NCI-H2196 treated with DMSO at 0.1 percent for 48 hours (cell line): ENCODE measurements at regions not wholly inside any gene's neighbourhood (a gene's known extent, or its start where the extent isn't known, plus 50 kb on each side); places are given as distances from the start of the nearest gene placed in this dataset.

ENCODE experiments used
- DNase-seq: peaks from one replicate; lab custom pipeline; 2025; ENCODE audit not compliant: unreplicated experiment; lab: John Stamatoyannopoulos, UW

DNA sequence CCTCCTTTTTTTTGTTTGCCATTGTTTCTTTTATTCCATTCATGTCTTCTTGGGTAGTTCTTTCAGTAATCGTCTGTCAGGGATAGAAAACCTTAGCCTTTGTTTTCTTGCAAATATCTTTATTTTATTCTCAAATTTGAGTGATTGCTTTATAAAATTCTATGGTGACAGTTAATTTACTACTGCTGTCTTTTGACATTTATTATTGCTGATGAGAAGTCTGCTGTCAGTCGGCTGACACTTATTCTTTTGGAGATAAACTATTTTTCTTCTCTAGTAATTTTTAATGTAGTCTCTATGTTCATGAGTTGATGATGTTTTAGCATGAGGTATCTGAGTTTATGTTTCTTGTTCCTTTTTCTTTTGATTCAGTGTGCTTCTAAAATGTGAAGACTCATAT, 983.8 kb downstream of the TTLL7 start:
- no peak for DNase-seq

DNA sequence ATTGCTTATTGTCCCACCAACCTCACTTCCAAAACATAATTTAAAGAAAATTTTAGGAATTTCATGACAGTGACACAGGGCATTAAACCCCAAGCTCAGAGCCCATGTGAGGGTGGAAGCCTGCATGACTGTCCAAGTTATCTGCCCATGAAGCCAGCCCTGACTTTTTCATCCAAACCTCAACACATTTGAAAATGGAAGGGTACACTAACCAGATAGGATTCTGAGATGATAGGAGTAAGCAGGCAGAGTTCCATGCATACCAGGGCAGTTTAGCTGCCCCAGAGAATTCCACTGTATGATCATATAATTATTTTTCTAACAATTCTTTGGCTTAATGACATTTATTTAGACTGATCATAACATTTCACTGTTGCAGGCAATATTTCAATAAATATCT, 986.0 kb downstream of the TTLL7 start:
- DNase-seq: no peak

- DNase-seq: no peak
Measured at GRCh38 chr1:83011265-83011664, 987.7 kb downstream of the TTLL7 start.

GRCh38 chr1:83006271-83006670, 992.7 kb downstream of the TTLL7 start:
- no peak for DNase-seq

- no peak for DNase-seq
Measured at GRCh38 chr1:83000286-83000685, 998.6 kb downstream of the TTLL7 start.

- no peak for DNase-seq
Measured at GRCh38 chr1:82995951-82996350, 1003.0 kb downstream of the TTLL7 start.

DNA sequence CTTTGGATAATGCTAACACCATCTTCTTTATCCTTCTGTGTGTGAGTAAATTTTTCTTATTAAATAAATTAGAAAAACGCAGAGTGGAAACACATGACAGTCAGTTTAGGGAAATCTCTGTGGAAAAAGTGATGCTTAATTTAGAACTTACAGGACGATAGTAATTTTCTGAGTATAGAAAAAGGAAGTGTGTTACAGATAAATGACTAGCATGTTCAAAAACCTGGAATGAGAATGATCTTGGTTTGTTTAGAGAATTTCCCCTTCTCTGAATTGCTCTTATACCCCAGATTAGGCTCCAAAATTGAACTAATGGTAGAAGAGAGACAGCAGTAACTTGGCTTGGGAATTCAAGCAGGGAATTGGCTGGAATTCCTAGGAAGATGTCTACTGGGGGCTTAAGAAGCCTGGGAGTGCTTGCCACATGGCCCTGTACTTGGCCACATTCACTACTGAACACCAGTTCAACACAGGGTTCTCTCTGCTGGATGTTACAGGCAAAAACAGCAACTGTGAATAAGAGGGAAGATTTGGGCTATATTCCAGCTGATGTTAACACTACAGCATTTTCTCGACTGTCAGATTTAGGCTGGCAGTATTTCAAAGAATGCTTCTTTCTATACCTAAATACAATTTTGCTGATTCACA, 1004.2 kb downstream of the TTLL7 start:
- DNase-seq: no peak

- DNase-seq: no peak
Measured at GRCh38 chr1:82991569-82991968, 1007.4 kb downstream of the TTLL7 start.

DNA sequence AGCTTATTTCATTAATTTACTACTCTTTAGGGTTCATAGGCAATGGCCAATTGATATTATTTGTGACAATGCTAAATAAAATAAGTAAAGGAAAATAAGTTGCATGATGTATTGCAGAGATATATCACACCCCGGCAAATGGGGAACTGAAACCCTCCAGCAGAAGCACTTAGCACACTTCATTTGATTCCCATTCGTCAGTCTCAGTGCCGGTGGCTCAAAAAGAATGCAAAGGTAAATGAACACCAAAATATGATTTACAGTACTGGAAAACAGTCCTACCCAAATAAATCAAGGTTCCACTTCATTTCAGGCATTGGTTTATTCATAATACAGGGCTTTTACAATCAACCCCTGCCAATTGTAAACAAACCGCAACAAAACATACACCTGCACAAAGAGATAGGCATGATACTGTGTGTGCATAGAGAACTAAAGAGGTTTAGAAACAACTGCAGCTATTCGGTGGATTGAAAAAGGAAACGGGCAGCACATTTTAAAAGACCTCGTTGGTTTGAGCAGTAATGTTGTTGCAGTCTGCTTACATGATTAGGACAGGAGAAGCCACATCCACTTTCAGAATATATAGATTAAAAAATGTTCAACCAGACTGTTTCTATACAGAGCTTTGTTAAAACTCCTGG, 1019.2 kb downstream of the TTLL7 start:
- DNase-seq: no peak

- no peak for DNase-seq
Measured at GRCh38 chr1:82978461-82979324, 1020.2 kb downstream of the TTLL7 start.

DNA sequence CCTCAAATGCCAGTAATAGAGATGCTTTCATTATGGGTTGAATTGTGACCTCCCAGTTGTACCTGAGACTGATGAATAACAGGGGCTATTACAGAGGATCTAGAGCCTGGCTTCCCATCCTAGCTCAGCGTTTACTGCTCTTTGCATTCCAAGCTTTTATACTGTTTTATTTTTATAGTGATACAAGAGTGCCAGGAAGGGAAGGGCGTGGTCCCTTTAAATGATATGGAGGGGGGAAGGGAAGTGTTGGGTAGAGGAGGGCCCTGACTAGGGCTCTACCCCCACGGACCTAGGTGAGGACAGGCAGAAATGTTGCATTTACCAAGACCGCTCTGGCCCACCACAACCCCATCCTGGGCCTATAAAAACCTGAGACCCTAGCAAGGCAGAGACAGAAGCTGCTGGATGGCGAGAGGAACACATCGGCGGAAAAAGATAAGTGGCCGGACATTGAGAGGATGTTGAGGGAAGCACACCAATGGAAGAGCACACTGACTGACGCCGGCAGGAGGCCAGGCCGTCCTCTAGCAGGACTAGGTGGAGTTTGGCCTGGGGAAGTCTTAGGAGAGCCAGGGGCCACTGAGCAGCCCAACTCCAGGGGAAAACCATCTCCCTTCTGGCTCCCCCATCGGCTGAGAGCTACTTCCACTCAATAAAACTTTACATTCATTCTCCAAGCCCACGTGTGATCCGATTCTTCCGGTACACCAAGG, 1025.9 kb downstream of the TTLL7 start:
- DNase-seq: no peak

DNA sequence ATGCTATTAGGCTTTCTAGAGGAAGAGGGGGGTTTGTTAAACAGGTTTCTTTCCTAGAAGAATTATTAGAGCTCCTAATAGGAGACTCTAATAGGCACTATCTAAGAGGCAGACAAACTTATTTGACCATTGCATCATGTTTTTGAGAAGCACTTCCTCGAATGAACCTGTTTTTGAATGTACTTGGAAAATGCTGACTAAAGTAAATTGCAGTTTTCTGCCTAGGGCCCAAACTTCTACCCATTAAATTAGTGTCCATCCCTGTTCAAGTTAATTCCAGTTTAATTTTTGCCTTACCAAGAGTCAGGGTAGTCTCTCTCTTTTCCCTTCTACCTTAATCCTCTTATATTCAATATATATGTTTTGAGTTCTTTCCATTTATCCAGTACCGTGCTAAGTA, 1029.6 kb downstream of the TTLL7 start:
- DNase-seq: no peak

- no peak for DNase-seq
Measured at GRCh38 chr1:82962658-82963057, 1036.3 kb downstream of the TTLL7 start.

- no peak for DNase-seq
Measured at GRCh38 chr1:82950606-82951200, 1048.2 kb downstream of the TTLL7 start.

GRCh38 chr1:82948386-82948785, 1050.5 kb downstream of the TTLL7 start:
- DNase-seq: no peak

GRCh38 chr1:82947278-82947677, 1051.7 kb downstream of the TTLL7 start:
- no peak for DNase-seq

- no peak for DNase-seq
Measured at GRCh38 chr1:82946096-82946605, 1052.8 kb downstream of the TTLL7 start.

- DNase-seq: no peak
Measured at GRCh38 chr1:82944822-82945221, 1054.1 kb downstream of the TTLL7 start.

GRCh38 chr1:82934074-82934473, 1064.9 kb downstream of the TTLL7 start:
- no peak for DNase-seq

DNA sequence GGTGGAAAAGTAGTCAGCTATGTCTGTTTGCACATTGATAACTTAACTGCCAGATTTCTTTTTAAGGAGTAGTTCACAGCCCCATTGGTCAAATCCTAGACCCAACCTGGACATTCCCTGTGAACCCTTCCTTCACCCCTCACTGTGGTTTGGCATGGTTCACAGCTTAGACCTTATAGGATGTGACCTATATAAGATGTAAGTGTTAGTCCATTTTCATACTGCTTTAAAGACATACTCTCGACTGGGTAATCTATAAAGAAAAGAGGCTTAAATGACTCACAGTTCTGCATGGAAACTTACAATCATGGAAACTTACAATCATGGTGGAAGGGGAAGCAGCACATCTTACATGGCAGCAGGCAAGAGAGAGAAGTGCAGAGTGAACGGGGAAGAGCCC, 1066.2 kb downstream of the TTLL7 start:
- DNase-seq: no peak

- DNase-seq: no peak
Measured at GRCh38 chr1:82932207-82932606, 1066.7 kb downstream of the TTLL7 start.
